DOHH2 (cell line): ENCODE measurements at regions not wholly inside any gene's neighbourhood (a gene's known extent, or its start where the extent isn't known, plus 50 kb on each side); places are given as distances from the start of the nearest gene placed in this dataset.

ENCODE experiments used
- CTCF ChIP-seq: fragments of 200-600 bp; sonication (generic); IDR thresholded peaks from one replicate; pipeline ENCODE4 v1.5.1; 2014; ENCODE audit warnings: antibody characterized with exemption, mild to moderate bottlenecking, low read depth, low read length; ENCODE audit not compliant: poor library complexity, severe bottlenecking
- EZH2phosphoT487 ChIP-seq: fragments of 200-600 bp; sonication (generic); IDR thresholded peaks from 2 replicates; pipeline ENCODE4 v1.6.1; 2017; ENCODE audit warnings: borderline replicate concordance, mild to moderate bottlenecking, antibody characterized with exemption, low read length, moderate library complexity, mixed read lengths

- no peak for TF ChIP-seq CTCF
- TF ChIP-seq EZH2phosphoT487 = no peak
Observed at GRCh38 chr3:31373681-31374080, 159.0 kb upstream of the STT3B start.
